H1 (cell line): ENCODE measurements at regions not wholly inside any gene's neighbourhood (a gene's known extent, or its start where the extent isn't known, plus 50 kb on each side); places are given as distances from the start of the nearest gene placed in this dataset.

ENCODE experiments used
- CTCF ChIA-PET: fragments of 300-600 bp; sonication (Branson Sonifier 250); formaldehyde crosslinking; loops from one replicate; lab custom pipeline; 2021; ENCODE audit not compliant: partially characterized antibody; lab: Charles Lee
- POLR2A ChIA-PET: fragments of 300-600 bp; sonication (Branson Sonifier 250); formaldehyde crosslinking; loops from one replicate; lab custom pipeline; 2021; ENCODE audit warnings: inconsistent platforms; ENCODE audit not compliant: partially characterized antibody; lab: Charles Lee
- DNase-seq, 2 experiments: peaks; one replicate each; pipeline versions ENCODE4 v3.0.0 to v3.0.0-alpha.2; 2010 to 2022; ENCODE audit warnings: low spot score in 2 of 2, low read depth in 1 of 2, mixed read lengths in 1 of 2
- FAIRE-seq: peaks from 2 replicates; lab custom pipeline; 2011; peaks lifted over from hg19 to GRCh38; lab: Jason Lieb, UNC
- H2AFZ ChIP-seq: 2 replicates; pipeline ENCODE4 v1.8.1; 2012; ENCODE audit warnings: low read length, inconsistent platforms
- H2AK5ac ChIP-seq: 2 replicates; pipeline ENCODE4 v1.6.1; 2013; ENCODE audit warnings: low read depth, low read length
- H2BK120ac ChIP-seq: replicated peaks from 2 replicates; pipeline ENCODE3; 2013; ENCODE audit warnings: low read depth, low read length, inconsistent platforms
- H2BK12ac ChIP-seq: 2 replicates; pipeline ENCODE4 v1.6.1; 2013; ENCODE audit warnings: low read depth, low read length
- H2BK15ac ChIP-seq: 2 replicates; pipeline ENCODE4 v1.6.1; 2013; ENCODE audit warnings: low read length
- H2BK20ac ChIP-seq: 2 replicates; pipeline ENCODE4 v1.6.1; 2013; ENCODE audit warnings: low read length
- H2BK5ac ChIP-seq: 2 replicates; pipeline ENCODE4 v1.6.1; 2013; ENCODE audit warnings: low read depth, low read length
- H3K14ac ChIP-seq: 2 replicates; pipeline ENCODE4 v1.6.1; 2013; ENCODE audit warnings: inconsistent platforms; ENCODE audit not compliant: insufficient read length
- H3K18ac ChIP-seq: 2 replicates; pipeline ENCODE4 v1.6.1; 2013; ENCODE audit warnings: low read length; ENCODE audit errors: extremely low read depth
- H3K23ac ChIP-seq: 2 replicates; pipeline ENCODE4 v1.6.1; 2013; ENCODE audit warnings: inconsistent platforms; ENCODE audit not compliant: insufficient read length
- H3K23me2 ChIP-seq: 2 replicates; pipeline ENCODE4 v1.6.1; 2013; ENCODE audit warnings: low read depth, low read length
- H3K27ac ChIP-seq: 2 replicates; pipeline ENCODE4 v1.6.1; 2011; ENCODE audit warnings: low read depth, low read length, inconsistent platforms
- H3K27me3 ChIP-seq, 4 experiments: replicated peaks in 1 of 4; 1 replicate in 1 of 4; 2 replicates in 3 of 4; pipeline versions ENCODE4 v1.6.1 to v1.8.1; 2011 to 2013; ENCODE audit warnings: low read length in 3 of 4, mild to moderate bottlenecking in 3 of 4, inconsistent platforms in 2 of 4, mixed read lengths in 2 of 4, moderate library complexity in 1 of 4; ENCODE audit not compliant: control insufficient read depth in 3 of 4, insufficient read depth in 3 of 4; ENCODE audit errors: extremely low read depth in 1 of 4
- H3K36me3 ChIP-seq, 4 experiments: 2 replicates each; pipeline versions ENCODE4 v1.6.1 to v1.8.1; 2011 to 2013; ENCODE audit warnings: mild to moderate bottlenecking in 4 of 4, low read length in 3 of 4, moderate library complexity in 2 of 4, control low read depth in 1 of 4, inconsistent platforms in 1 of 4; ENCODE audit not compliant: insufficient read depth in 4 of 4, control insufficient read depth in 2 of 4
- H3K4ac ChIP-seq: replicated peaks from 2 replicates; pipeline ENCODE3; 2013; ENCODE audit warnings: low read length, low read depth, mixed read lengths, inconsistent platforms; ENCODE audit not compliant: insufficient read length
- H3K4me1 ChIP-seq, 4 experiments: replicated peaks in 1 of 4; 1 replicate in 1 of 4; 2 replicates in 3 of 4; pipeline versions ENCODE4 v1.6.1 to v1.8.1; 2011 to 2013; ENCODE audit warnings: low read length in 3 of 4, inconsistent platforms in 2 of 4, mixed read lengths in 1 of 4; ENCODE audit not compliant: insufficient read depth in 4 of 4, control insufficient read depth in 3 of 4
- H3K4me2 ChIP-seq, 2 experiments: 2 replicates each; pipeline versions ENCODE4 v1.6.1 to v1.8.1; 2011 to 2013; ENCODE audit warnings: low read depth in 2 of 2, low read length in 2 of 2, control low read depth in 1 of 2, inconsistent platforms in 1 of 2, mild to moderate bottlenecking in 1 of 2; ENCODE audit not compliant: insufficient read depth in 1 of 2
- H3K4me3 ChIP-seq, 4 experiments: fragments of 200-600, 300-600 bp in 1 of 4; sonication (generic), shearing (Covaris generic), sonication (Bioruptor Twin) in 1 of 4; 2 replicates each; pipeline versions ENCODE4 v1.5.1 to v1.8.1; 2011 to 2016; ENCODE audit warnings: low read length in 4 of 4, low read depth in 3 of 4, control low read depth in 2 of 4, inconsistent platforms in 2 of 4, mild to moderate bottlenecking in 2 of 4, mixed read lengths in 1 of 4, moderate library complexity in 1 of 4; ENCODE audit not compliant: insufficient read depth in 2 of 4; ENCODE audit errors: extremely low read depth in 1 of 4
- H3K56ac ChIP-seq: replicated peaks from 2 replicates; pipeline ENCODE3; 2013; ENCODE audit warnings: low read depth, mild to moderate bottlenecking, mixed read lengths, low read length, inconsistent platforms; ENCODE audit not compliant: insufficient read length
- H3K79me1 ChIP-seq: 2 replicates; pipeline ENCODE4 v1.6.1; 2013; ENCODE audit warnings: low read depth, low read length, control low read depth
- H3K79me2 ChIP-seq, 2 experiments: 2 replicates each; pipeline versions ENCODE4 v1.6.1 to v1.8.1; 2012 to 2013; ENCODE audit warnings: low read length in 2 of 2, mild to moderate bottlenecking in 2 of 2, inconsistent platforms in 1 of 2; ENCODE audit not compliant: insufficient read depth in 2 of 2, control insufficient read depth in 1 of 2
- H3K9ac ChIP-seq, 4 experiments: replicated peaks in 1 of 4; 1 replicate in 1 of 4; 2 replicates in 3 of 4; pipeline versions ENCODE4 v1.6.1 to v1.8.1; 2011 to 2013; ENCODE audit warnings: low read depth in 3 of 4, low read length in 3 of 4, control low read depth in 2 of 4, mild to moderate bottlenecking in 2 of 4, moderate library complexity in 2 of 4, inconsistent platforms in 1 of 4; ENCODE audit errors: extremely low read depth in 1 of 4
- H3K9me3 ChIP-seq, 2 experiments: 2 replicates each; pipeline versions ENCODE4 v1.6.1 to v1.8.1; 2012 to 2013; ENCODE audit warnings: mild to moderate bottlenecking in 2 of 2, moderate library complexity in 2 of 2, control low read depth in 1 of 2, inconsistent platforms in 1 of 2, low read depth in 1 of 2, low read length in 1 of 2, mixed read lengths in 1 of 2; ENCODE audit not compliant: insufficient read depth in 2 of 2
- H4K20me1 ChIP-seq, 2 experiments: replicated peaks in 1 of 2; 2 replicates each; pipeline versions ENCODE3 to v1.8.1; 2011 to 2013; ENCODE audit warnings: inconsistent platforms in 2 of 2, low read length in 2 of 2, mild to moderate bottlenecking in 1 of 2; ENCODE audit not compliant: insufficient read depth in 2 of 2, control insufficient read depth in 1 of 2
- H4K5ac ChIP-seq: 2 replicates; pipeline ENCODE4 v1.6.1; 2013; ENCODE audit warnings: low read length, low read depth, mixed read lengths, inconsistent platforms; ENCODE audit not compliant: insufficient read length
- H4K8ac ChIP-seq: 2 replicates; pipeline ENCODE4 v1.8.0; 2013; ENCODE audit warnings: mild to moderate bottlenecking, moderate library complexity, low read length, inconsistent platforms; ENCODE audit not compliant: insufficient read depth; ENCODE audit errors: extremely low read depth
- H4K91ac ChIP-seq: replicated peaks from 2 replicates; pipeline ENCODE3; 2013; ENCODE audit warnings: low read length, mixed read lengths, inconsistent platforms; ENCODE audit not compliant: insufficient read length
- BCL11A ChIP-seq, 2 experiments: IDR thresholded peaks; one replicate each; pipeline ENCODE4 v1.6.1; 2011; ENCODE audit warnings: low read depth in 2 of 2, low read length in 2 of 2, mild to moderate bottlenecking in 2 of 2
- BRCA1 ChIP-seq: IDR thresholded peaks from 2 replicates; pipeline ENCODE4 v1.6.1; 2012; ENCODE audit warnings: low read depth, low read length, improper control_type of control experiment
- CHD2 ChIP-seq: IDR thresholded peaks from 2 replicates; pipeline ENCODE4 v1.6.1; 2012; ENCODE audit warnings: low read length, improper control_type of control experiment
- E2F6 ChIP-seq: IDR thresholded peaks from 2 replicates; pipeline ENCODE4 v1.6.1; 2012; ENCODE audit warnings: inconsistent platforms
- EZH2 ChIP-seq: fragments of 200-600 bp; sonication (generic); IDR thresholded peaks from 2 replicates; pipeline ENCODE4 v1.7.1; 2012; ENCODE audit warnings: low read depth, mild to moderate bottlenecking, moderate library complexity, low read length, inconsistent platforms; ENCODE audit not compliant: severe bottlenecking
- FOSL1 ChIP-seq: IDR thresholded peaks from 2 replicates; pipeline ENCODE4 v1.6.1; 2011; ENCODE audit warnings: mild to moderate bottlenecking, low read depth, low read length, moderate library complexity; ENCODE audit not compliant: insufficient read depth
- KDM4A ChIP-seq: IDR thresholded peaks from one replicate; pipeline ENCODE4 v1.7.1; 2012; ENCODE audit warnings: low read depth, mild to moderate bottlenecking, moderate library complexity, low read length, inconsistent platforms; ENCODE audit not compliant: severe bottlenecking
- MAX ChIP-seq: IDR thresholded peaks from 2 replicates; pipeline ENCODE4 v1.6.1; 2012; ENCODE audit warnings: inconsistent platforms
- RBBP5 ChIP-seq: IDR thresholded peaks from 2 replicates; pipeline ENCODE4 v1.7.1; 2012; ENCODE audit warnings: low read depth, mild to moderate bottlenecking, inconsistent platforms, low read length, moderate library complexity, borderline replicate concordance
- RFX5 ChIP-seq: IDR thresholded peaks from 2 replicates; pipeline ENCODE4 v1.6.1; 2011; ENCODE audit warnings: low read depth, low read length, improper control_type of control experiment, borderline replicate concordance
- SUZ12 ChIP-seq: fragments of 200-600 bp; sonication (generic); IDR thresholded peaks from 2 replicates; pipeline ENCODE4 v1.6.1; 2012; ENCODE audit warnings: mild to moderate bottlenecking, inconsistent platforms, low read length, moderate library complexity, mixed read lengths
- TBP ChIP-seq: IDR thresholded peaks from 2 replicates; pipeline ENCODE4 v1.6.1; 2011; ENCODE audit warnings: low read depth, low read length, improper control_type of control experiment
- TEAD4 ChIP-seq: IDR thresholded peaks from 2 replicates; pipeline ENCODE4 v1.6.1; 2012; ENCODE audit warnings: low read depth, low read length, inconsistent platforms, mixed read lengths
- WGBS, 2 experiments: shearing (Covaris generic) in 1 of 2; methylation state at CpG; one replicate each; pipeline versions ENCODE4 v1.1.6 to v1.1.7; 2013 to 2015; ENCODE audit warnings: low lambda C conversion rate in 2 of 2, mixed read lengths in 2 of 2, inconsistent platforms in 1 of 2, low coverage in 1 of 2, missing lambda C conversion rate in 1 of 2; ENCODE audit not compliant: insufficient replicate concordance in 2 of 2, insufficient coverage in 1 of 2, insufficient read length in 1 of 2; ENCODE audit errors: extremely low coverage in 1 of 2, missing lambda C conversion rate in 1 of 2; 5-methylcytosine and 5-hydroxymethylcytosine counted together

DNA sequence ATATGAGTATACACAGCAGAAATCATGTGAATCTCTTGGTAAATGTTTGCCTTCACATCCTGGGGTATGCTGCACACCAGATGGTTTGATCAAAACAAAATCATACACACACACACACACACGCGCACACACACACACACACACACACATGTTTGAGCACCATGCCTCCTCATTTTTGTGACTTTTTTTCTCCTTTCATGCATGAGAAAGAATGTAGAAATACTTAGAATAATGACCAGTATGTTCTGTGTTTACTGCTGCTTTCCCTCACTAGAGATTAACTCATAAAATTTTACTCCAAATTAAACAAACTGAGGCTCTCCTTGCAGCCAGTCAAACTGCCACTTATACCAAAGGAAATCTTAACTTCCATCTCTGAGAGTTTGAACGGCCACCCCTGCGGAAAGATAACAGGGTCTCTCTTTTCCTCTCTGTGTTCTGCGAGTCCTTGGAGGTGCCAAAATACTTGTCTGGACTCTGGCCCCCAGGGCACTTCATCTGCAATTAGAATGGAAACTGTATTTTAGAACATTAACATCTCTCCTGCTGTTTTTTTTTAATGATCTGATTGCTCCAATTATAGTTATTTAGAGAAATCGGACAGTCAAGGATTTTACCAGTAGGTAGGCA is 320.8 kb upstream of the NFE2L3 start:
- Histone ChIP-seq H3K18ac (no peak overlapping the region), H2BK12ac (no peak overlapping the region), H4K5ac (no peak overlapping the region), H3K27ac (no peak overlapping the region), H3K36me3 (no peaks in the 10 kb centered on the region), H3K4me3 (no peak overlapping the region), H4K8ac (no peak overlapping the region), H3K9ac (no peak overlapping the region), H3K79me1 (no peaks in the 10 kb centered on the region), H3K4ac (no peak overlapping the region), H3K4me2 (0 out of 4 replicates have a peak overlapping the region, but pooled peaks of 1 of the 2 experiments have one; percentile 20), H3K27me3 (no peaks in the 10 kb centered on the region), H3K14ac (no peak overlapping the region), H3K4me1 (peaks cover 3 to 10% (median 5%) of the 10 kb centered on the region in 4 experiments; a peak in 5 of 7 replicates), H2BK5ac (no peak overlapping the region), H2BK15ac (no peak overlapping the region), H3K56ac (no peak overlapping the region), H3K23ac (no peak overlapping the region), H2BK120ac (no peak overlapping the region), H4K91ac (no peak overlapping the region), H3K23me2 (no peaks in the 10 kb centered on the region), H2AFZ (no peak overlapping the region), H4K20me1 (no peaks in the 10 kb centered on the region), H3K9me3 (no peaks in the 10 kb centered on the region), H2AK5ac (no peak overlapping the region), H3K79me2 (no peaks in the 10 kb centered on the region), H2BK20ac (no peak overlapping the region)
- DNase-seq, result no peak
- ChIA-PET POLR2A (no interaction called here), CTCF (interaction anchor here (1.0 to 3.5 kb wide), 3 partner anchors 8 to 20 kb away, joined by 4 to 19 read pairs (median 15); no protein-coding TSS in a partner anchor)
- FAIRE-seq, result no peak
- WGBS, 2 experiments, result 86% methylated on average over 6 of the region's 6 CpGs; no CpG with 5 or more reads in 1 of the 2 experiments
- TF ChIP-seq BRCA1 (no peak), CHD2 (no peak), RBBP5 (no peak), TBP (no peak), TEAD4 (no peak), SUZ12 (no peak), E2F6 (no peak), EZH2 (no peak), FOSL1 (no peak), BCL11A (IDR thresholded peaks at IDR 0.05; ENCODE audit: low read depth in 2 of 2, low read length in 2 of 2) (no peak), RFX5 (no peak), MAX (no peak), KDM4A (no peak)
